Omental fat pad (tissue), 3 donors: ENCODE measurements at regions not wholly inside any gene's neighbourhood (a gene's known extent, or its start where the extent isn't known, plus 50 kb on each side); places are given as distances from the start of the nearest gene placed in this dataset.
"Not testable (repeated sequence)": the region's sequence is repeated elsewhere in the genome, so short reads cannot be mapped to it uniquely, and the experiment has no call there.

ENCODE experiments used
- ATAC-seq: fragments of 150-250 bp; one replicate; pipeline ENCODE4 v1.9.1; 2016; ENCODE audit warnings: mild to moderate bottlenecking, moderate library complexity; ENCODE audit not compliant: low FRiP score
- DNase-seq: peaks from one replicate; pipeline ENCODE4 v3.0.0-alpha.2; 2019; ENCODE audit warnings: low spot score
- CTCF ChIP-seq, 3 donors: fragments of 450-650 bp; IDR thresholded peaks; one replicate each; pipeline ENCODE4 v1.5.1; 2016 to 2017; ENCODE audit warnings: antibody characterized with exemption in 3 of 3, mild to moderate bottlenecking in 3 of 3, moderate library complexity in 2 of 3

GRCh38 chr10:36428507-36428906 is 696.9 kb upstream of the ANKRD30A start:
- DNase-seq = no peak
- no peak for TF ChIP-seq CTCF (IDR thresholded peaks at IDR 0.05)
- ATAC-seq = no peak

- DNase-seq = no peak
- TF ChIP-seq CTCF (IDR thresholded peaks at IDR 0.05) = no peak
- no peak for ATAC-seq
Measured at GRCh38 chr10:36425131-36425797, 700.1 kb upstream of the ANKRD30A start.

- no peak for DNase-seq
- TF ChIP-seq CTCF (IDR thresholded peaks at IDR 0.05) = no peak
Measured at GRCh38 chr10:36424502-36424901, 700.9 kb upstream of the ANKRD30A start.

GRCh38 chr10:36423821-36424248 is 701.6 kb upstream of the ANKRD30A start:
- no peak for ATAC-seq
- DNase-seq = no peak
- no peak for TF ChIP-seq CTCF (IDR thresholded peaks at IDR 0.05)

More at GRCh38 chr10:36424502-36424901, 700.9 kb upstream of the ANKRD30A start:
- no peak for ATAC-seq

GRCh38 chr10:36421992-36422391 is 703.4 kb upstream of the ANKRD30A start:
- ATAC-seq (no peak), DNase-seq (no peak)
- no peak for TF ChIP-seq CTCF (IDR thresholded peaks at IDR 0.05)

GRCh38 chr10:36416513-36416912 is 708.9 kb upstream of the ANKRD30A start:
- DNase-seq (no peak), ATAC-seq (no peak)
- no peak for TF ChIP-seq CTCF (IDR thresholded peaks at IDR 0.05)

- ATAC-seq (no peak), DNase-seq (no peak)
- no peak for TF ChIP-seq CTCF (IDR thresholded peaks at IDR 0.05)
Measured at GRCh38 chr10:36412942-36413341, 712.5 kb upstream of the ANKRD30A start.

GRCh38 chr10:36400238-36400637 is 725.2 kb upstream of the ANKRD30A start:
- ATAC-seq, DNase-seq: not testable (repeated sequence)
